Body of pancreas (tissue), 4 donors: ENCODE measurements at regions not wholly inside any gene's neighbourhood (a gene's known extent, or its start where the extent isn't known, plus 50 kb on each side); places are given as distances from the start of the nearest gene placed in this dataset.

Experiments
- POLR2A ChIP-seq, 3 donors: fragments of 450-650 bp; IDR thresholded peaks; one replicate each; pipeline ENCODE4 v1.6.1; 2016; ENCODE audit warnings: antibody characterized with exemption in 3 of 3, mild to moderate bottlenecking in 2 of 3
- TF ChIP-seq, protein P1 (sequence below), 7 experiments: fragments of 450-650 bp in 4 of 7; fragments of 200-600 bp in 3 of 7; sonication (generic) in 3 of 7; IDR thresholded peaks; one replicate each; pipeline ENCODE4 v1.5.1; 2016 to 2019; ENCODE audit warnings: antibody characterized with exemption in 7 of 7

DNA sequence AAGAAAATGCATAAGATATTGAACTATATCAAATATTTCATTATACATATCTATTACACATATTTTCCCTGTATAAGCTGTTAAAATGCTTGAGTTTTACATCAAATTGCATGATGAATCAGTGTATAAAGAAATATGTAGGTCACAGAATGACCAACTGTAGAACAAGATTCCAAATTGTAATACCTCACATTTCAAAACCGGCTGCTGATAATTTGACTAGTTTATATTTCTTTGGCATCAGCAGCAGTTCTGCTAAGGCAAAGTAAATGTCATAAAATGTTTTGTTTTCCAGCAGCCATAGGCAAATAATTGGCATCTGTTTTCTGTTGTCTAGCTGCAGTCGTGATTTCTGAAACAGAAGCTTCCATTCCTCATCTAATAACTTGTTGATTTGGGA, 633.9 kb downstream of the ARL4A start:
- TF ChIP-seq, protein P1, sequence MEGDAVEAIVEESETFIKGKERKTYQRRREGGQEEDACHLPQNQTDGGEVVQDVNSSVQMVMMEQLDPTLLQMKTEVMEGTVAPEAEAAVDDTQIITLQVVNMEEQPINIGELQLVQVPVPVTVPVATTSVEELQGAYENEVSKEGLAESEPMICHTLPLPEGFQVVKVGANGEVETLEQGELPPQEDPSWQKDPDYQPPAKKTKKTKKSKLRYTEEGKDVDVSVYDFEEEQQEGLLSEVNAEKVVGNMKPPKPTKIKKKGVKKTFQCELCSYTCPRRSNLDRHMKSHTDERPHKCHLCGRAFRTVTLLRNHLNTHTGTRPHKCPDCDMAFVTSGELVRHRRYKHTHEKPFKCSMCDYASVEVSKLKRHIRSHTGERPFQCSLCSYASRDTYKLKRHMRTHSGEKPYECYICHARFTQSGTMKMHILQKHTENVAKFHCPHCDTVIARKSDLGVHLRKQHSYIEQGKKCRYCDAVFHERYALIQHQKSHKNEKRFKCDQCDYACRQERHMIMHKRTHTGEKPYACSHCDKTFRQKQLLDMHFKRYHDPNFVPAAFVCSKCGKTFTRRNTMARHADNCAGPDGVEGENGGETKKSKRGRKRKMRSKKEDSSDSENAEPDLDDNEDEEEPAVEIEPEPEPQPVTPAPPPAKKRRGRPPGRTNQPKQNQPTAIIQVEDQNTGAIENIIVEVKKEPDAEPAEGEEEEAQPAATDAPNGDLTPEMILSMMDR (IDR thresholded peaks at IDR 0.05), result no peak
- TF ChIP-seq POLR2A (IDR thresholded peaks at IDR 0.05), result no peak
